GM12891 (cell line): ENCODE measurements at regions not wholly inside any gene's neighbourhood (a gene's known extent, or its start where the extent isn't known, plus 50 kb on each side); places are given as distances from the start of the nearest gene placed in this dataset.

Source experiments
- DNase-seq: peaks from one replicate; pipeline ENCODE4 v3.0.0; 2011; ENCODE audit warnings: low spot score; ENCODE audit not compliant: insufficient read length
- FAIRE-seq: peaks from 2 replicates; lab custom pipeline; 2011; peaks lifted over from hg19 to GRCh38; lab: Jason Lieb, UNC
- PAX5 ChIP-seq: IDR thresholded peaks from 2 replicates; pipeline ENCODE4 v1.6.1; 2011; ENCODE audit warnings: low read length, moderate library complexity, mild to moderate bottlenecking; ENCODE audit not compliant: insufficient read depth, severe bottlenecking
- POLR2A ChIP-seq: IDR thresholded peaks from 2 replicates; pipeline ENCODE4 v1.6.1; 2011; ENCODE audit warnings: low read depth, low read length, control low read depth
- POLR2AphosphoS5 ChIP-seq: IDR thresholded peaks from 2 replicates; pipeline ENCODE4 v1.6.1; 2011; ENCODE audit warnings: low read depth, low read length, control low read depth
- POU2F2 ChIP-seq: IDR thresholded peaks from 2 replicates; pipeline ENCODE4 v1.6.1; 2011; ENCODE audit warnings: low read depth, mild to moderate bottlenecking, control low read depth, low read length, moderate library complexity
- SPI1 ChIP-seq: IDR thresholded peaks from 2 replicates; pipeline ENCODE4 v1.6.1; 2011; ENCODE audit warnings: low read depth, low read length, control low read depth
- TAF1 ChIP-seq: IDR thresholded peaks from 2 replicates; pipeline ENCODE4 v1.6.1; 2011; ENCODE audit warnings: low read depth, low read length, control low read depth

- no peak for DNase-seq
- FAIRE-seq = no peak
- TF ChIP-seq PAX5 (no peak), SPI1 (no peak), TAF1 (no peak), POLR2A (no peak), POLR2AphosphoS5 (no peak), POU2F2 (no peak)
Measured at GRCh38 chr10:133007360-133007858, 65.0 kb upstream of the CFAP46 start.

GRCh38 chr10:133006806-133007205, 64.4 kb upstream of the CFAP46 start:
- FAIRE-seq (no peak), DNase-seq (no peak)

GRCh38 chr10:133006202-133006601, 63.8 kb upstream of the CFAP46 start:
- no peak for DNase-seq
- FAIRE-seq = no peak
- TF ChIP-seq POU2F2 (no peak), POLR2AphosphoS5 (no peak), TAF1 (no peak), POLR2A (no peak), PAX5 (no peak), SPI1 (no peak)

More at GRCh38 chr10:133006806-133007205, 64.4 kb upstream of the CFAP46 start:
- TF ChIP-seq POU2F2 (no peak), POLR2A (no peak), TAF1 (no peak), PAX5 (no peak), POLR2AphosphoS5 (no peak), SPI1 (no peak)

- FAIRE-seq (no peak), DNase-seq (no peak)
- TF ChIP-seq POLR2AphosphoS5 = no peak
Measured at GRCh38 chr10:133004478-133004877, 62.1 kb upstream of the CFAP46 start.

GRCh38 chr10:133003188-133003587, 60.8 kb upstream of the CFAP46 start:
- FAIRE-seq = no peak
- no peak for TF ChIP-seq PAX5
- no peak for TF ChIP-seq POLR2A
- TF ChIP-seq SPI1 = no peak
- no peak for TF ChIP-seq POLR2AphosphoS5
- TF ChIP-seq POU2F2 = no peak
- no peak for TF ChIP-seq TAF1
- no peak for DNase-seq

- FAIRE-seq (no peak), DNase-seq (no peak)
- TF ChIP-seq POLR2AphosphoS5 = no peak
- TF ChIP-seq POLR2A = no peak
- no peak for TF ChIP-seq POU2F2
Measured at GRCh38 chr10:133002685-133003084, 60.3 kb upstream of the CFAP46 start.

GRCh38 chr10:133001114-133001513, 58.7 kb upstream of the CFAP46 start:
- no peak for DNase-seq
- no peak for TF ChIP-seq TAF1
- TF ChIP-seq POLR2A = no peak
- no peak for TF ChIP-seq POU2F2
- TF ChIP-seq PAX5 = no peak
- no peak for TF ChIP-seq POLR2AphosphoS5
- TF ChIP-seq SPI1 = no peak
- no peak for FAIRE-seq

- no peak for TF ChIP-seq TAF1
- no peak for TF ChIP-seq POLR2A
- no peak for TF ChIP-seq POLR2AphosphoS5
- no peak for TF ChIP-seq POU2F2
- TF ChIP-seq SPI1 = no peak
- TF ChIP-seq PAX5 = no peak
- DNase-seq (no peak), FAIRE-seq (no peak)
Measured at GRCh38 chr10:133000648-133001047, 58.3 kb upstream of the CFAP46 start.

- no peak for FAIRE-seq
- no peak for TF ChIP-seq POLR2A
- no peak for DNase-seq
Measured at GRCh38 chr10:132997517-132998265, 55.3 kb upstream of the CFAP46 start.
